Activated naive CD4-positive, alpha-beta T cell treated with anti-CD3 and anti-CD28 coated beads, Interleukin-2, amount 50 U/mL, for 24 hours (primary cell): ENCODE measurements at regions not wholly inside any gene's neighbourhood (a gene's known extent, or its start where the extent isn't known, plus 50 kb on each side); places are given as distances from the start of the nearest gene placed in this dataset.

Source experiments
- H3K27ac Mint-ChIP-seq: one replicate; pipeline ENCODE4 v1.8.0; 2021; ENCODE audit warnings: mild to moderate bottlenecking, mixed read lengths
- H3K27me3 Mint-ChIP-seq: one replicate; pipeline ENCODE4 v1.8.0; 2021; ENCODE audit warnings: mixed read lengths
- H3K36me3 Mint-ChIP-seq: one replicate; pipeline ENCODE4 v1.8.0; 2021; ENCODE audit warnings: mixed read lengths
- H3K4me1 Mint-ChIP-seq: one replicate; pipeline ENCODE4 v1.8.0; 2021; ENCODE audit warnings: mixed read lengths
- H3K4me3 Mint-ChIP-seq: one replicate; pipeline ENCODE4 v1.8.0; 2021; ENCODE audit warnings: mild to moderate bottlenecking, mixed read lengths
- H3K9me3 Mint-ChIP-seq: one replicate; pipeline ENCODE4 v1.8.0; 2021; ENCODE audit warnings: mixed read lengths

DNA sequence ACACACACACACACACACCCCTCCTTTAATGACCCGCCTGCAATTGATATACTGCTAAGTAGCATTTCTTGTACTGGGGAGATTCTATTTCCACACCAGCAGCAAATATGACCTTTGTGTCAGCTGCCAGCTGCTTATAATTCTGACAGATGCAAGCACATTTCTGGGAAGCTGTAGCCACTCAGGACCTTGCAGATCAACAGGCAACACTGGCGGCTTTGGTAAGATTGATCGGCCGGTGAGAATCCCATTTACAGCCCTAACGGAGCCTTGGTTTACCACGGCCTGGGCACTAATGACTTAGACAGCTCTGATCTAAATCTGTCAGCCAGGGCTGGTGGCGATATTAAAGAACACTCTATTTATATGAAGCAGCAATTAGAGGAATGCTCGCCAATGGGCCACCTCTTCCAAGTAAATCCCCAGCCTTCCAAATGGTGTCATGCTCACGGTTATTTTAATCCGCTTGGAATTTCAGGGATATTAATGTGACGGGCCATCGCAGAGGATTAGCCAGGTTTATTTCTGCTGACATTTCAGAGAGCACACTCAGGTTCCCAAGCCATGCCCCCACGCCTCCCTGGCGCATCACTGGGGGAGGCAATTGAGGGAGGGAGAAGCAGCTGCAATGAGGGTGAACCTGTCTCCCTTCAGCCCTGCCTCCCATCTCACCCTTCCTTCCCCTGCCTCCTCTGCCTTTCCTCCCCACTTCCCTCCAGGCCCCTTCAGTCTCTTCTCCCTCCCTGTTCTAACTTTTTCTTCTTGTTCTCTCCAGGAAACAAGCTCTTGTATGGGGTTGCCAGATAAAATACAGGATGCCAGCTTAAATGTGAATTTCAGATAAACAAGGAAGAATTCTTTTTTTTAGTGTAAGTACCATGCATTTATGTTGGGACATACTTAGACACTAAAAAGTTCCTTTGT is 287.0 kb downstream of the TLE3 start:
- Mint-ChIP-seq H3K4me1 (peaks cover 11% of the 10 kb centered on the region), H3K27ac (peak overlapping the region; percentile 43), H3K9me3 (no peaks in the 10 kb centered on the region), H3K27me3 (peaks cover 3% of the 10 kb centered on the region), H3K36me3 (no peaks in the 10 kb centered on the region), H3K4me3 (no peak overlapping the region)

GRCh38 chr15:69812861-69813261 is 284.9 kb downstream of the TLE3 start:
- Mint-ChIP-seq H3K27me3 (peaks cover 3% of the 10 kb centered on the region), H3K4me3 (no peak overlapping the region), H3K27ac (no peak overlapping the region), H3K4me1 (peaks cover 7% of the 10 kb centered on the region), H3K9me3 (no peaks in the 10 kb centered on the region), H3K36me3 (no peaks in the 10 kb centered on the region)

GRCh38 chr15:69813881-69814280 is 283.8 kb downstream of the TLE3 start:
- H3K27me3 Mint-ChIP-seq = peaks cover 5% of the 10 kb centered on the region
- no peaks in the 10 kb centered on the region for H3K9me3 Mint-ChIP-seq
- H3K27ac Mint-ChIP-seq = no peak overlapping the region
- no peaks in the 10 kb centered on the region for H3K36me3 Mint-ChIP-seq
- H3K4me1 Mint-ChIP-seq = peaks cover 4% of the 10 kb centered on the region
- no peak overlapping the region for H3K4me3 Mint-ChIP-seq

DNA sequence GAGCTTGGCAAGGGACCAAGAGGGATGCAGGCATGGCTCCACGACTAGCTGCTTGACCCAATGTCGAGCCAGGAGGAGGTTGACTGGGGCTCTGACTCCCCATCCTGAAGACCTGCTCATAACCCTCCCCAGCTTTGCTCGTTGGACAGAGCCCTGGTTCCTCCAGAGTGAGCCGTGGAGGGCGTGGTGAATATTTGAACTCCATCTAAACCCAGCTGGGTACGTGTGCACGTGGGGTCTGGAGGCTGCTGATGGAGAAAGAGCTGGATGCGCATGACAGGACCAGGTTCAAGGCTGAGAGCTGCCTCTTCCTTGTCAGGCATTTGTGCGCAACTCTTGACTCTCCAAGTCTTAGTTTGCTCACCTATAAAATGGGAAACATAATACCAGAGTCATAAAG is 282.8 kb downstream of the TLE3 start:
- Mint-ChIP-seq H3K4me3 (no peak overlapping the region), H3K9me3 (no peaks in the 10 kb centered on the region), H3K27ac (no peak overlapping the region), H3K36me3 (no peaks in the 10 kb centered on the region), H3K4me1 (peaks cover 4% of the 10 kb centered on the region), H3K27me3 (peaks cover 5% of the 10 kb centered on the region)

DNA sequence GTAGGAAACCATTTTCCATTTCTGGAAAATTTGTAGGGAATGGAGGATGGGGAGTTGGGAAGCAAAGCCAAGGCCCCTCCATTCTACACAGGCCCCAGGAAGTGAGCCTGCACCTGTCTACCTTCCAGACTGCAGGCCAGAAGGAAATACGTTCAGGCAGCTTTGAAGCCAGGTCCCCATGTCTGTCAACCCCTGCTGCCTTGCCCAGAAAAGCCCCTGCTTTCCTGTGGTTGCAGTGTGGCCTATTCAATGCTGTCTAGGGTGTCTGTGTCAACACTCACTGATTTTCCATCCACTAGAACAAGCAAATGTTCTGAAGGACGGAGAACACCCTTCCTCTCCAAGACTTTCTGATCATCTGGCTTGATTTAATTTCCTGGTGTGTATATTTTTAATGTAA is 281.9 kb downstream of the TLE3 start:
- H3K36me3 Mint-ChIP-seq = no peaks in the 10 kb centered on the region
- peaks cover 5% of the 10 kb centered on the region for H3K27me3 Mint-ChIP-seq
- H3K4me3 Mint-ChIP-seq = no peak overlapping the region
- H3K4me1 Mint-ChIP-seq = peaks cover 4% of the 10 kb centered on the region
- H3K9me3 Mint-ChIP-seq = no peaks in the 10 kb centered on the region
- H3K27ac Mint-ChIP-seq = no peak overlapping the region

DNA sequence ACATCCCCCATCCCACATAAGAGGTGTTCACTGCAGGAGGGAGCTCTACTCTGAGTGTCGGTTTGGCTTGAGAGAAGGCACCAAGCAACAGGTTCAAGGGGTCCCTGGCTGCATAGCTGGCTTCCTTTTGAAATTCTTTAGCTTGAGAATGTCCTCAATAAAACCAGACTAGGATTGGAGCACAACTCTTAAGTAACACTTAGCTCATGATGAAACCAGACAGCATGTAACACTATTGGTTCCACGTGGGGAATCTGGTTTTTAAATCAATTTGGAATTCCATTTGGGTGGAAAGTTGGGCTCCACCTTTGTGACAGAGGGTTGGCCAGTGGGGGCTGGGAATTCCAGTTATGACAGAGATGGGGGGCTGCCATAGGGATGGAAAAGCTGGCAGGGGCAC is 281.2 kb downstream of the TLE3 start:
- Mint-ChIP-seq H3K27me3 (peaks cover 5% of the 10 kb centered on the region), H3K4me3 (no peak overlapping the region), H3K36me3 (no peaks in the 10 kb centered on the region), H3K9me3 (no peaks in the 10 kb centered on the region), H3K27ac (no peak overlapping the region), H3K4me1 (peaks cover 4% of the 10 kb centered on the region)

- Mint-ChIP-seq H3K27me3 (peaks cover 5% of the 10 kb centered on the region), H3K4me1 (peaks cover 4% of the 10 kb centered on the region), H3K36me3 (no peaks in the 10 kb centered on the region), H3K27ac (no peak overlapping the region), H3K4me3 (no peak overlapping the region), H3K9me3 (no peaks in the 10 kb centered on the region)
These were observed 279.2 kb downstream of the TLE3 start for GRCh38 chr15:69818529-69818928.

- Mint-ChIP-seq H3K4me1 (peaks cover 4% of the 10 kb centered on the region), H3K27me3 (peaks cover 3% of the 10 kb centered on the region), H3K36me3 (no peaks in the 10 kb centered on the region), H3K4me3 (no peak overlapping the region), H3K27ac (no peak overlapping the region), H3K9me3 (no peaks in the 10 kb centered on the region)
These were observed 278.3 kb downstream of the TLE3 start for GRCh38 chr15:69819371-69819770.

DNA sequence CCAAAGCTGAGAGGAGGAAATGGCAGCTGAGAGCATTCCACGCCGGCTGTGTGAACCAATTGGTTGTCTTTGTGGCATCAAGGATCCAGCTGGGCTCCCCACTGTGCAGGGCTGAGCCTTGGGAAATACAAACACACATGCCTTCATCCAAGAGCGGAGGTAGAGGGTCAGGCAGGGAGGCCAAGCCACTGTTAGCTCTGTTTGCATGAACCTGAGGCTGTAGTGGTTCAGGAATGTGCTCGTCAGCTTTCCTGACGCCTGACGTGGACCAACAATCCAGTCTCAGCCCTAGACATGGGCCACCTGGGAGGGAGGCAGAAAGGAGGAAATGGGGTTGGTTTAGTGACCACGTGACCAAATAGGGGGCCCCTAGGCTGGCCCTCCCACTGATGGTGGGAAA is 276.9 kb downstream of the TLE3 start:
- no peak overlapping the region for H3K27ac Mint-ChIP-seq

DNA sequence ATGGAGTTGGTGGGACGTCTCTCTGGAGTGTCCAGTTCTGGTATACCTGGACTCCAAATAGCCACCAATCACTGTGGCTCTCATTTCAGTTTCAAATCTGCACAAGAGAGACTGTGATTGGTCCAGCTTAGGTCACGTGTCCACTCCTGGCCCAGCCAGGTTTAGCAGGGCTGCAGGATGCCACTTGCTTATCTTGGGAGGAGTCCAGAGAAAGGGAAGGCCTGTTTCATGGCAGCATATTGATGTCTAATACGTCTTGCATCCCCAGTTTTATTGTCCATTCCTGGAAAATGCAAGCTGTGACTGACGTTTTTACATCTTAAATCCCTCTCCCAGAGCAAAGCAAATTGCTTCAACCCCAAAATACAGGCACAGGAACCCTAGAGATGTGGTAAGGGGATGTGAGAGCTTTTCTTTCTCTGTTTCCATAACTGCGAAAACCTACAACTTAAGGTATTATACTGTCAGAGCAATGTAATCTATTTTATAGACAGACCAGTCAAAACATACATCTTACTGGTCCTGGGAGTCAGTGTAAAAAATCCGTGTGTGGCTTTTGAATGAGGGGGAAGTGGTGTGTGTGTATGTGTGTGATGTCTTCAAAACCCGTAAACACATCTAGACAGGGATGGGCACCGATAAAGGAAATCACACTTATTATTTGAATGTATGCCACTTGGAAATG is 274.4 kb downstream of the TLE3 start:
- Mint-ChIP-seq H3K9me3 (no peaks in the 10 kb centered on the region), H3K4me1 (no peaks in the 10 kb centered on the region), H3K36me3 (no peaks in the 10 kb centered on the region), H3K27me3 (no peaks in the 10 kb centered on the region), H3K4me3 (no peak overlapping the region), H3K27ac (no peak overlapping the region)

More for the DNA sequence above, 276.9 kb downstream of the TLE3 start:
- peaks cover 4% of the 10 kb centered on the region for H3K4me1 Mint-ChIP-seq
- H3K27me3 Mint-ChIP-seq = peaks cover 2% of the 10 kb centered on the region
- no peaks in the 10 kb centered on the region for H3K9me3 Mint-ChIP-seq
- H3K4me3 Mint-ChIP-seq = no peak overlapping the region
- H3K36me3 Mint-ChIP-seq = no peaks in the 10 kb centered on the region

DNA sequence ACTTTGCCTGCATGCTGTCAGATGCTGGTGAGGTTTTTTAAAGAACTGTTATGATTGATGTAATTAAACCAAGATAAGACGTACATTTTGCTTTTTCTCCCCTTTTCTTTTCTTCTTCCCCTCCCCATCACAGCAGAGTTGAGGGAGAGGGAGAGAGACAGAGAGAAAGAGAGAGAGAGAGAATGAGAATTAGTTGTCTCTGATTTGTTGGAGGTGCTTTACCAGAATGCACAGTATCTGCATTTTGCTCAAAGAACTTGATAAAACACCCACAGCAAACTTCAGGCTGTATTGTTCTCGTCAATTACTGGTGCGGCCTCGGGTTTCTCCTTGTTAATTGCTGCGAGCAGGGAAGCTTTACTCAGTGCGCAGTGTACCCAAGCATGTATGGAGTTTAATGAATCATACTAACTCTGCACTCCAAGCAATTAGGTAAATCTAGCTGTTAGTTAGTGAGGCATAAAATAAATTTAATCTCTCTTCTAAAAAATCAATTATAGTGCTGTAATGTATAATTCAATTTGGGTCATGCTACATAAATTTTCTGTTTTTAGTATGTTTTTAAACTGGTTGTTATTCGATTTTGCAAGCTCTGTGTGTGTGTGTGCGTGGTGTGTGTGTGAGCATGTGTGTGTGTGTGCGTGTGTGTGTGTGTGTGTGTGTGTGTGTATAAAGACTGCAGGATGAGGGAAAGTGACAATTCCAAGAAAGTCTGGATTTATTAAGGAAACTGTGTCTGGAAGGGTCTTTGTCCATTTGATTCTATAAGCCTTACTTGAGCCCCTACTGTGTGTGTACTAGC is 273.4 kb downstream of the TLE3 start:
- H3K27ac Mint-ChIP-seq = no peak overlapping the region
- no peaks in the 10 kb centered on the region for H3K27me3 Mint-ChIP-seq
- no peaks in the 10 kb centered on the region for H3K36me3 Mint-ChIP-seq
- H3K4me1 Mint-ChIP-seq = no peaks in the 10 kb centered on the region
- no peaks in the 10 kb centered on the region for H3K9me3 Mint-ChIP-seq
- H3K4me3 Mint-ChIP-seq = no peak overlapping the region

GRCh38 chr15:69824877-69825406 is 272.8 kb downstream of the TLE3 start:
- Mint-ChIP-seq H3K4me3 (no peak overlapping the region), H3K36me3 (no peaks in the 10 kb centered on the region), H3K27ac (no peak overlapping the region), H3K27me3 (peaks cover 2% of the 10 kb centered on the region), H3K9me3 (no peaks in the 10 kb centered on the region), H3K4me1 (no peaks in the 10 kb centered on the region)

- no peak overlapping the region for H3K27ac Mint-ChIP-seq
- H3K4me3 Mint-ChIP-seq = no peak overlapping the region
- no peaks in the 10 kb centered on the region for H3K36me3 Mint-ChIP-seq
- no peaks in the 10 kb centered on the region for H3K9me3 Mint-ChIP-seq
- H3K27me3 Mint-ChIP-seq = peaks cover 2% of the 10 kb centered on the region
- H3K4me1 Mint-ChIP-seq = no peaks in the 10 kb centered on the region
These were observed 271.5 kb downstream of the TLE3 start for GRCh38 chr15:69825941-69826818.

- H3K9me3 Mint-ChIP-seq = no peaks in the 10 kb centered on the region
- no peak overlapping the region for H3K27ac Mint-ChIP-seq
- no peak overlapping the region for H3K4me3 Mint-ChIP-seq
- no peaks in the 10 kb centered on the region for H3K36me3 Mint-ChIP-seq
- no peaks in the 10 kb centered on the region for H3K4me1 Mint-ChIP-seq
- peaks cover 2% of the 10 kb centered on the region for H3K27me3 Mint-ChIP-seq
These were observed 270.9 kb downstream of the TLE3 start for GRCh38 chr15:69826819-69827175.

DNA sequence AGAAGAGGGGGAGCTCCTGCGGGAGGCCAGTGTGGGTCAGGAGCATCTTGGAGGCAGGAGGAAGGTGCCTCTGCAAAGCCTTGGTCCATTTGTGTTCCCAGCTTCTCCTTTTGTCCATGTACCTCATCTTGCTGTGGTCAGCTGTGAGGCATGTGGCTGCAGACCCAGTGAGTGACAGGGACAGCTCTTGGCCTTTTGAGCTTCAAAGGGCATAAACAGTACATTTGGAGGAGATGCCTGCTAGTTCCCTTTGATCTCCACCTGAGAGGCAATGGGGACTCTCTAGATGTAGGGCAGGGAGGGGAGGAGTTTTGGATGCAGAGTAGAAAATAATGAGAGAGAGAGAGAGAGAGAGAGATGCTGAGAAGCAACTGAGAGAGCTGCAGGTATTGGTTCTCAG is 270.0 kb downstream of the TLE3 start:
- Mint-ChIP-seq H3K4me1 (no peaks in the 10 kb centered on the region), H3K9me3 (no peaks in the 10 kb centered on the region), H3K27me3 (peaks cover 2% of the 10 kb centered on the region), H3K27ac (peak overlapping the region; percentile 32), H3K36me3 (no peaks in the 10 kb centered on the region), H3K4me3 (no peak overlapping the region)
